HFFc6 (cell line): ENCODE measurements at regions not wholly inside any gene's neighbourhood (a gene's known extent, or its start where the extent isn't known, plus 50 kb on each side); places are given as distances from the start of the nearest gene placed in this dataset.

Experiments
- DNase-seq: peaks from one replicate; pipeline ENCODE4 v3.0.0-alpha.2; 2018
- H3K27ac Mint-ChIP-seq: 2 replicates; pipeline ENCODE4 v1.8.0; 2020; ENCODE audit warnings: mild to moderate bottlenecking, mixed read lengths
- H3K27me3 Mint-ChIP-seq: 2 replicates; pipeline ENCODE4 v1.8.0; 2021; ENCODE audit warnings: mild to moderate bottlenecking, moderate library complexity, mixed read lengths; ENCODE audit not compliant: insufficient read depth
- H3K36me3 Mint-ChIP-seq: 2 replicates; pipeline ENCODE4 v1.8.0; 2021; ENCODE audit warnings: low read depth, mixed read lengths
- H3K4me1 Mint-ChIP-seq: 2 replicates; pipeline ENCODE4 v1.8.0; 2020; ENCODE audit warnings: low read depth, mixed read lengths
- H3K4me3 Mint-ChIP-seq: 2 replicates; pipeline ENCODE4 v1.8.0; 2020; ENCODE audit warnings: mild to moderate bottlenecking, moderate library complexity, mixed read lengths
- H3K9me3 Mint-ChIP-seq: 2 replicates; pipeline ENCODE4 v1.8.0; 2020; ENCODE audit warnings: mild to moderate bottlenecking, mixed read lengths
- TF ChIP-seq, protein P1 (sequence below): fragments of 200-600 bp; sonication (generic); IDR thresholded peaks from 2 replicates; pipeline ENCODE4 v1.5.0; 2021; ENCODE audit warnings: antibody characterized with exemption, mild to moderate bottlenecking

DNA sequence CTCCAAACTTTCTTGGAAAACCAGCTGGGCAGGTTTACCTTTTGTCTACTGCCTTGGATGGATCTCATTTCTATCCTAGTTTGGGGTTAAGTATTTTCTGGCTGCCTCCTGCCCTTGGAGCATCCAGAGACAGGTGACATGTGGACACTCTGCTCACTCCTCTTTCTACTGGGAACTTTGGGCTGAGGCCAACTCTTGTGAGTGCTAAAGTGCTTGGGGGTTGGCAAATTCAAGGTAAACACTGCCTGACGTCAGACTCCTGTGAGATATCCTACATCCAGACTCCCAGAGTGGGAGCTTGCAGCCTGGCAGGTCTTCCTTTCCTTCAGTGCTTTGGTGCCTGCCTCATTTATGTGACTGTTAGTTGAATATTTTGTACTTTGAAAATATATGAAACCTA is 388.1 kb downstream of the KCNRG start:
- peaks cover 20% of the 10 kb centered on the region for H3K27me3 Mint-ChIP-seq
- no peak overlapping the region for H3K27ac Mint-ChIP-seq
- H3K4me3 Mint-ChIP-seq, result no peak overlapping the region
- H3K36me3 Mint-ChIP-seq, result no peaks in the 10 kb centered on the region
- no peaks in the 10 kb centered on the region for H3K9me3 Mint-ChIP-seq
- TF ChIP-seq, protein P1, sequence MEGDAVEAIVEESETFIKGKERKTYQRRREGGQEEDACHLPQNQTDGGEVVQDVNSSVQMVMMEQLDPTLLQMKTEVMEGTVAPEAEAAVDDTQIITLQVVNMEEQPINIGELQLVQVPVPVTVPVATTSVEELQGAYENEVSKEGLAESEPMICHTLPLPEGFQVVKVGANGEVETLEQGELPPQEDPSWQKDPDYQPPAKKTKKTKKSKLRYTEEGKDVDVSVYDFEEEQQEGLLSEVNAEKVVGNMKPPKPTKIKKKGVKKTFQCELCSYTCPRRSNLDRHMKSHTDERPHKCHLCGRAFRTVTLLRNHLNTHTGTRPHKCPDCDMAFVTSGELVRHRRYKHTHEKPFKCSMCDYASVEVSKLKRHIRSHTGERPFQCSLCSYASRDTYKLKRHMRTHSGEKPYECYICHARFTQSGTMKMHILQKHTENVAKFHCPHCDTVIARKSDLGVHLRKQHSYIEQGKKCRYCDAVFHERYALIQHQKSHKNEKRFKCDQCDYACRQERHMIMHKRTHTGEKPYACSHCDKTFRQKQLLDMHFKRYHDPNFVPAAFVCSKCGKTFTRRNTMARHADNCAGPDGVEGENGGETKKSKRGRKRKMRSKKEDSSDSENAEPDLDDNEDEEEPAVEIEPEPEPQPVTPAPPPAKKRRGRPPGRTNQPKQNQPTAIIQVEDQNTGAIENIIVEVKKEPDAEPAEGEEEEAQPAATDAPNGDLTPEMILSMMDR, result no peak
- no peak for DNase-seq
- peaks cover 24% of the 10 kb centered on the region for H3K4me1 Mint-ChIP-seq

DNA sequence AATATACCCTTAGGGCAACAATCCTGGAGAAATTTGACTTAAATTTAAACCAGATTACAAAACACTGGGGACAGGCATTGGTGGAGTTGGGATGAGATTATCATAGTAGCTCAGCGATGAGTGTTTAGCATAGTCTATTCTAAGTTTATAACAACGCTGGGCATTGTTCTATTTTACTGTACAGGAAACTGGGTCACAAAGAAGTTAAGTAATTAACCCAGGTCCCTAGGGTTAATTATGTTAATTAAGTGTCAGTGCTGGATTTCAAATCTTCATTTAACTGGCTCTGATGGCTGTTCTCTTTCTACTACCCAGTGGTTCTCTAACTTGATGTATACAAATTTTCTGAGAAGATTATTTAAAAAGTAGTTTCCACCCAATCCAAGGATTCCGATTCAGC is 388.9 kb downstream of the KCNRG start:
- TF ChIP-seq, protein P1, result no peak
- peaks cover 24% of the 10 kb centered on the region for H3K4me1 Mint-ChIP-seq
- no peak for DNase-seq
- no peak overlapping the region for H3K4me3 Mint-ChIP-seq
- peaks cover 20% of the 10 kb centered on the region for H3K27me3 Mint-ChIP-seq
- no peak overlapping the region for H3K27ac Mint-ChIP-seq
- no peaks in the 10 kb centered on the region for H3K36me3 Mint-ChIP-seq
- no peaks in the 10 kb centered on the region for H3K9me3 Mint-ChIP-seq

DNA sequence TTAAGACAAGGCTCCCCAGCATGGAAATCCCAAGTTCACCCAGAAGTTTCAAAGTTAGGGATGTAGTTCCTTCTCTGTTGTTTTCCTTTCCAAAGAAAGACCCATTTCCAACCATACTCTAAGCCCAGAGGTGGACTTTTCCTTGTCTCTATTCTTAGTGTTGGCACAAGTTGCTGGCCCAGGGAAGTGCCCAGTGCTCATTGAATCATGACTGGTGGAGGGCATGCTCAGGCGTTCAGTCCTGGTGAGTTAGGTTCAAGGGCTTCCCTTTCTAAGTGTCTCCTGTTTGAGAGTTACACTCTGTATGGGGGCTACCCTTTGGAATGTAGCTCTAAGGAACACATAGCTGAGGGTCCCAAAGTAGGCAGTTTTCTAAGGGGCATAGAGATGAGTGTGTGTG is 389.5 kb downstream of the KCNRG start:
- no peaks in the 10 kb centered on the region for H3K36me3 Mint-ChIP-seq
- no peak overlapping the region for H3K27ac Mint-ChIP-seq
- no peaks in the 10 kb centered on the region for H3K9me3 Mint-ChIP-seq
- peaks cover 24% of the 10 kb centered on the region for H3K4me1 Mint-ChIP-seq
- no peak overlapping the region for H3K4me3 Mint-ChIP-seq
- no peak for DNase-seq
- peaks cover 20% of the 10 kb centered on the region for H3K27me3 Mint-ChIP-seq
- TF ChIP-seq, protein P1, result no peak

DNA sequence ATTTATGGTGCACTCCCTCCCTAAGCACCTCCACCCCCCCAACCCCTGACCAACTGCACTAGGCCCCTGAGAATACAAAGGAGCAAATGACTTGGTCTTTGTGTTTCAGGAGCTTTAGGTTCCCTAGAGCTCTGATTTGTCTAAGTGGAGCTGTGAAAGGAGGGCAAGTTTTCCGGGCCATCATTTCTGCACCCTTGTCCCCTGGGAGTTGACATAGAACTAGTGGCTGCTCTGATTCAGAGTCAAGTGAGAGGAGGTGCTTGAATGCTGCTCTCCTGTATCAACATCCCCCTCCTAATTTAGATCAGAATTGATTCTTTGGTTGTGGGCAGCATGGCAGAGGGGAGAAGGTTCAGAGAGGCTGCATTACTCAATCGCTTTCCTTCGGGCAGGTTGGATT is 391.6 kb downstream of the KCNRG start:
- Mint-ChIP-seq H3K27me3 (peaks cover 17% of the 10 kb centered on the region), H3K9me3 (no peaks in the 10 kb centered on the region), H3K4me1 (peaks cover 24% of the 10 kb centered on the region), H3K27ac (no peak overlapping the region), H3K36me3 (no peaks in the 10 kb centered on the region), H3K4me3 (no peak overlapping the region)
- DNase-seq, result no peak
- TF ChIP-seq, protein P1, result no peak

DNA sequence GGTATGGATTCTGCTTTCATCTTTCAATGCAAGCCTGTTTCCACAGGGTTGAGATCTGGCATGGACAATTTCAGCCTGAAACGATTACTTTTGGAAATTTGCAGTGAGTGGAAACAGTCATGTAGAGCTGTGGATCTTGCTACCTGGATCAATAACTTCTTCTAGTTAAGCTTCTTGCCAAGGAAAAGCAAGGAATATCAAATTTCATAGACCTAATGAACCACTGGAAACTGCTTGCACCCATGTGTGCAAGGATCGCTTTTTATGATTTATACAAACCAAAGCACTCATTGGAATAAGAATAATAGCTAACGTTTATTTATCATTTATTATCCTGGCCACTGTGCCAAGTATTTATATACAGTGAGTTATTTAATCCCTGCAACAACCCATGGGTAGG is 392.8 kb downstream of the KCNRG start:
- no peaks in the 10 kb centered on the region for H3K36me3 Mint-ChIP-seq
- TF ChIP-seq, protein P1, result no peak
- no peaks in the 10 kb centered on the region for H3K9me3 Mint-ChIP-seq
- H3K27ac Mint-ChIP-seq, result no peak overlapping the region
- no peak overlapping the region for H3K4me3 Mint-ChIP-seq
- H3K4me1 Mint-ChIP-seq, result peaks cover 28% of the 10 kb centered on the region
- DNase-seq, result no peak
- peaks cover 12% of the 10 kb centered on the region for H3K27me3 Mint-ChIP-seq

DNA sequence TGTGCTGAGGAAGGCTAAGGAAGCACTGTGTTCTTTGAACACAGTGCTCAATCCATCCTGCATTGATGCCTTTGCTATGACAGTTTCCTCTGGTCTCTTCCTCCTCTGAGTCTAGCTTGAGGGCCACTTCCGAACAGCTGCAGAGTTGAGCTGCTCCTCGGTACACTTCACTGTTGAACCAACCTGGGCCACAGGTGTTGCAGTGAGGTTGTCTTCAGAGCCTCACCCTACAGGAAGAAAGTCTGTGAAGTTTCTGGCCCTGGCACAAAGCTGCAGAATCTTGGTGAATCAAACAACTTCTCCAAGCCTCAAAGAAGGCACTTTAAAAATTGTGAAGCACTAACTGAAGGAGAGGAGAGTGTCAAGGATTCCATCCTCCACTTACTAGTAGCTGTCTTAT is 394.0 kb downstream of the KCNRG start:
- Mint-ChIP-seq H3K9me3 (peaks cover 4% of the 10 kb centered on the region; the same call in 1 of the 2 replicates), H3K27ac (no peak overlapping the region), H3K27me3 (peaks cover 10% of the 10 kb centered on the region), H3K36me3 (no peaks in the 10 kb centered on the region), H3K4me3 (no peak overlapping the region), H3K4me1 (peaks cover 29% of the 10 kb centered on the region)
- DNase-seq, result no peak
- TF ChIP-seq, protein P1, result no peak
